ENCODE measurements at regions not wholly inside any gene's neighbourhood (a gene's known extent, or its start where the extent isn't known, plus 50 kb on each side); places are given as distances from the start of the nearest gene placed in this dataset.
A peak's percentile ranks its signal among the peaks of the same experiment; 100 is the strongest.
"Not testable (repeated sequence)": the region's sequence is repeated elsewhere in the genome, so short reads cannot be mapped to it uniquely, and the experiment has no call there.

DNA sequence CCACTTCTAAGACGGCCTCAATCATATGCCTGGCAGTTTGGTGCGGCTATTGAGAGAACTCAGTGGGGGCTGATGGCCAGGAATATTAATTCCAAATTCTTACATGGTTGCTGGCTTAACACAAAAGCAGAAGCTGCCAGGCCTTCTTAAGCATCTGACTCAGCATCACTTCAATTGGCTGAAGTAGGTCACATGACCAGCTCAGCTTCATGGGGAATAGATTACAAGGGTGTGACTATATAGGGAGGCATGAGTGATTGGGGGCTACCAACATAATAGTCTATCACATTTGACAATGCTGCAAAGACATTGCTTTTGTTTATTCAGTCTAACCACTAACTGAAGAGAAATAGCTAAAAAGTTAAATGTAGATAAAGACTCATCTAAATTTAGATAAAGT, 101.6 kb upstream of the ANKRD28 start:
- Histone ChIP-seq H3K9me3 (no peaks in the 10 kb centered on the region), H3K27ac (no peak overlapping the region), H3K36me3 (ENCODE audit: low read depth, missing control alignments) (no peaks in the 10 kb centered on the region), H3K4me3 (no peak overlapping the region), H3K4me1 (peaks cover 12% of the 10 kb centered on the region), H3K27me3 (no peaks in the 10 kb centered on the region)
- intact Hi-C loops (cut with DNase I; ENCODE audit: low total_unique reads): no loop called here
- WGBS, 2 donors: 83 to 91% methylated on average over 2 of the region's 2 CpGs
- DNase-seq: no peak
- TF ChIP-seq, protein P1, sequence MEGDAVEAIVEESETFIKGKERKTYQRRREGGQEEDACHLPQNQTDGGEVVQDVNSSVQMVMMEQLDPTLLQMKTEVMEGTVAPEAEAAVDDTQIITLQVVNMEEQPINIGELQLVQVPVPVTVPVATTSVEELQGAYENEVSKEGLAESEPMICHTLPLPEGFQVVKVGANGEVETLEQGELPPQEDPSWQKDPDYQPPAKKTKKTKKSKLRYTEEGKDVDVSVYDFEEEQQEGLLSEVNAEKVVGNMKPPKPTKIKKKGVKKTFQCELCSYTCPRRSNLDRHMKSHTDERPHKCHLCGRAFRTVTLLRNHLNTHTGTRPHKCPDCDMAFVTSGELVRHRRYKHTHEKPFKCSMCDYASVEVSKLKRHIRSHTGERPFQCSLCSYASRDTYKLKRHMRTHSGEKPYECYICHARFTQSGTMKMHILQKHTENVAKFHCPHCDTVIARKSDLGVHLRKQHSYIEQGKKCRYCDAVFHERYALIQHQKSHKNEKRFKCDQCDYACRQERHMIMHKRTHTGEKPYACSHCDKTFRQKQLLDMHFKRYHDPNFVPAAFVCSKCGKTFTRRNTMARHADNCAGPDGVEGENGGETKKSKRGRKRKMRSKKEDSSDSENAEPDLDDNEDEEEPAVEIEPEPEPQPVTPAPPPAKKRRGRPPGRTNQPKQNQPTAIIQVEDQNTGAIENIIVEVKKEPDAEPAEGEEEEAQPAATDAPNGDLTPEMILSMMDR (IDR thresholded peaks at IDR 0.05): no peak
- no peak for TF ChIP-seq POLR2A (IDR thresholded peaks at IDR 0.05)

DNA sequence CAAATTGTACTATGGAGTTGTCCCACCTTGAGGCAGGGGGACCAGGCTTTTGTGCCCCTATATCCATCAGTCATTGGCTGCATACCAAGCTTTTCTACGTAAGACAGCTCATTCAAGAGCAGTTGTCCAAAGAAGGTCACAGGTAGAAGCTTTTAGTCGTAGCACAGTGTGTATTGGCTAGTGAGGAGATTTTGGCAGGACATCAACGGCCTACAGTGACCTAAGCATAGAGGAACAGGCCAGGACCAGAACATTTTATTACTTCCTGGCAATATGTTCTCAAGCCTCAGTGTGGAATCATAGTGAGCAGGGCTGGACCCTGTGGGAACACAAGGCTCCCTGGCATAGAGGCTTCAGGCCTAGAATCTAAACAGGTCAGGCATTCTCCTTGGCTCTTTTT, 105.4 kb upstream of the ANKRD28 start:
- 34 to 65% methylated on average over 3 of the region's 3 CpGs for WGBS, 2 donors
- Histone ChIP-seq H3K9me3 (no peaks in the 10 kb centered on the region), H3K27me3 (no peaks in the 10 kb centered on the region), H3K27ac (peak overlapping the region; percentile 31 to 74), H3K4me3 (no peak overlapping the region), H3K36me3 (ENCODE audit: low read depth, missing control alignments) (no peaks in the 10 kb centered on the region), H3K4me1 (peaks cover 12% of the 10 kb centered on the region)
- TF ChIP-seq, protein P1 (IDR thresholded peaks at IDR 0.05): no peak
- TF ChIP-seq POLR2A (IDR thresholded peaks at IDR 0.05): no peak
- intact Hi-C loops (cut with DNase I; ENCODE audit: low total_unique reads): no loop called here
- DNase-seq: peak; percentile 78

DNA sequence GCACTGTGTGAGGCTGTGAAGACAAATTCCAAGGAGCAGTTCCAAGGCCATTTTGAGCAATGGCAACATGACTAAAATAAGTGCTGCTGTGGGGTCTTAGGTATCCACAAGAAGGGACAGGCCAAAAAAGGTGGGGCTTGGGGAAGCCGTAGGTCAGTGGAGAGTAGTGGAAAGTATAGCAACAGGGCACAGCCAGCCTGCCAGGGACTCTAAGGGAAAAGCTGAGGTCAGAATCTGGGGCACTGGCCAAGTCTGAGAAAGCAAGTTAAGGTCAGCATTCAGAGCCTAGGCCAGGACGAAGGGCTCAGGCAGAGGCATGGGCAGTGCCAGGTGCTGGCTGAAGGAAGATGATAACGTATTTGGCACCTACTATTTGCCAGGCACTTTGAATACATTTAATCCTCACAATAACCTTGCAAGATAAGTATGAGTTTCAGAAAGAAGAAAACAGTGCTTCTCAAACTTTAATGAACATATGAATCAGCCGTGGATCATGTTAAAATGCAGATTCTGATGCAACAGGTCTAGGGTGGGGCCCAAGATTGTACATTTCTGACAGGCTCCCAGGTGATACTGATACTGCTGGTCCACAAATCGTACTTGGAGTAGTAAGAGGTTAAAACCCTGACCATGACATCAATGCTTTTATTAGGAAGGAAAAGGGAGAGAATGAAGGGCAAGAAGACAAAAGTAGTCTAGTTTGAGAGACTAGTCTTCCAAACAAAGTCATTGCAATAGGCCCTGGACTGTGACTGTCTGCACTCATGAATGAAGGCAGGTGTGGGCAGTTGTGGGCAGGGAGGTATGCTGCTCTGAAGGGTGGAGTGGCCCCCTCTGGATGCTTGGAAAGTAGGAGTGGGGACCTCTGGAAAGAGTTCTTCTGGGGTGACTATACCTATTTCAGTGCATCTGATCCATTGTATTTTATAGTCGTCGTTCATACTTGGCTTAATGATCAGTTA, 106.3 kb upstream of the ANKRD28 start:
- Histone ChIP-seq H3K36me3 (ENCODE audit: low read depth, missing control alignments) (no peaks in the 10 kb centered on the region), H3K9me3 (no peaks in the 10 kb centered on the region), H3K27me3 (no peaks in the 10 kb centered on the region), H3K4me1 (peaks cover 12% of the 10 kb centered on the region), H3K27ac (peak overlapping the region; percentile 31 to 74), H3K4me3 (no peak overlapping the region)
- peak; percentile 47 for DNase-seq
- intact Hi-C loops (cut with DNase I; ENCODE audit: low total_unique reads): no loop called here
- WGBS, 2 donors: 66 to 73% methylated on average over 7 of the region's 7 CpGs
- TF ChIP-seq, protein P1 (IDR thresholded peaks at IDR 0.05): no peak
- TF ChIP-seq POLR2A (IDR thresholded peaks at IDR 0.05): no peak

DNA sequence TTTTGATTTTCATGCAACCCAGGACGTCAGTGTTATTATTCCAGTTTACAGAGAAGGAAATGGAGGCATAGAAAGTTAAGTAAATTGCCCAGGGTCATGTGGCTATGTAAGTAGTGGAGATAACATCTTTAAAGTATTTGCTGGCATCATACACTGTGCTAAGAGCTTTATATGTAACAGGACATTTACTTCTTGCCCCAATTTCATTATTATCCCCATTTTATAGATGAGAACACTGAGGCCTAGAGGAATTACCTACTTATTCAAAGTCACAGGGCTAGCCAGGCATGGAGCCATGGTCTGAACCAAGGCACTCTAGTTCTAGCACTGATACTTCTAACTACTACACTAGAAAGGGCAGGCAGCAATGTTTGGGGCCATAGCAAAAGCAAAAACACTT, 107.3 kb upstream of the ANKRD28 start:
- TF ChIP-seq POLR2A (IDR thresholded peaks at IDR 0.05): no peak
- TF ChIP-seq, protein P1 (IDR thresholded peaks at IDR 0.05): no peak
- Histone ChIP-seq H3K27me3 (no peaks in the 10 kb centered on the region), H3K27ac (no peak overlapping the region), H3K36me3 (ENCODE audit: low read depth, missing control alignments) (no peaks in the 10 kb centered on the region), H3K4me3 (no peak overlapping the region), H3K9me3 (no peaks in the 10 kb centered on the region), H3K4me1 (peaks cover 12% of the 10 kb centered on the region)
- intact Hi-C loops (cut with DNase I; ENCODE audit: low total_unique reads): no loop called here
- no peak for DNase-seq
- WGBS, 2 donors: 79 to 92% methylated on average over 1 of the region's 1 CpG

DNA sequence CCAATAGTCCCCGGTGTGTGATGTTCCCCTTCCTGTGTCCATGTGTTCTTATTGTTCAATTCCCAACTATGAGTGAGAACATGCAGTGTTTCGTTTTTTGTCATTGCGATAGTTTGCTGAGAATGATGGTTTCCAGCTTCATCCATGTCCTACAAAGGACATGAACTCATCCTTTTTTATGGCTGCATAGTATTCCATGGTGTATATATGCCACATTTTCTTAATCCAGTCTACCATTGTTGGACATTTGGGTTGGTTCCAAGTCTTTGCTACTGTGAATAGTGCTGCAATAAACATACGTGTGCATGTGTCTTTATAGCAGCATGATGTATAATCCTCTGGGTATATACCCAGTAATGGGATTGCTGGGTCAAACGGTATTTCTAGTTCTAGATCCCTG, 109.6 kb upstream of the ANKRD28 start:
- DNase-seq; H3K4me3 ChIP-seq; H3K36me3 ChIP-seq (ENCODE audit: low read depth, missing control alignments); intact Hi-C loops (cut with DNase I; ENCODE audit: low total_unique reads); H3K27ac ChIP-seq; H3K9me3 ChIP-seq; H3K27me3 ChIP-seq: not testable (repeated sequence)
- H3K4me1 ChIP-seq: peaks cover 12% of the 10 kb centered on the region
- 92 to 99% methylated on average over 5 of the region's 5 CpGs for WGBS, 2 donors
